Breast epithelium (tissue), 3 donors: ENCODE measurements at regions not wholly inside any gene's neighbourhood (a gene's known extent, or its start where the extent isn't known, plus 50 kb on each side); places are given as distances from the start of the nearest gene placed in this dataset.

ENCODE experiments used
- CTCF ChIP-seq, 3 donors: fragments of 450-650 bp; IDR thresholded peaks; one replicate each; pipeline ENCODE4 v1.5.1; 2016 to 2017; ENCODE audit warnings: antibody characterized with exemption in 3 of 3, mild to moderate bottlenecking in 3 of 3, moderate library complexity in 3 of 3
- POLR2A ChIP-seq: fragments of 450-650 bp; IDR thresholded peaks from one replicate; pipeline ENCODE4 v1.6.1; 2016; ENCODE audit warnings: antibody characterized with exemption, mild to moderate bottlenecking, moderate library complexity
- POLR2AphosphoS5 ChIP-seq, 3 donors: sonication (generic); formaldehyde crosslinking; IDR thresholded peaks; one replicate each; pipeline ENCODE4 v1.6.1; 2017; ENCODE audit warnings: antibody characterized with exemption in 3 of 3

GRCh38 chr20:39784693-39785092, 822.5 kb downstream of the DHX35 start:
- TF ChIP-seq CTCF (IDR thresholded peaks at IDR 0.05) (no peak), POLR2A (no peak), POLR2AphosphoS5 (IDR thresholded peaks at IDR 0.05) (no peak)
